ENCODE measurements at regions not wholly inside any gene's neighbourhood (a gene's known extent, or its start where the extent isn't known, plus 50 kb on each side); places are given as distances from the start of the nearest gene placed in this dataset.
"Not testable (repeated sequence)": the region's sequence is repeated elsewhere in the genome, so short reads cannot be mapped to it uniquely, and the experiment has no call there.

- not testable (repeated sequence) for TF ChIP-seq CTCF, POLR2A (IDR thresholded peaks at IDR 0.05)
Measured at GRCh38 chr3:102946445-102946844, 511.6 kb downstream of the ZPLD1 start.
